Adrenal gland (tissue), 9 donors: ENCODE measurements at regions not wholly inside any gene's neighbourhood (a gene's known extent, or its start where the extent isn't known, plus 50 kb on each side); places are given as distances from the start of the nearest gene placed in this dataset.

Experiments
- DNase-seq, 7 donors: peaks; one replicate each; pipeline ENCODE4 v3.0.0-alpha.2; 2019 to 2020
- H3K27ac ChIP-seq, 5 donors: fragments of 200-600 bp; sonication (generic) in 4 of 5; 1 replicate in 3 of 5; 2 replicates in 2 of 5; pipeline versions ENCODE4 v1.5.1 to v1.8.0; 2016 to 2020; ENCODE audit warnings: mild to moderate bottlenecking in 1 of 5
- H3K27me3 ChIP-seq: fragments of 200-600 bp; 2 replicates; pipeline ENCODE4 v1.8.0; 2021
- H3K36me3 ChIP-seq, 2 donors: fragments of 200-600 bp; replicated peaks in 1 of 2; 1 replicate in 1 of 2; 2 replicates in 1 of 2; pipeline versions ENCODE4 v1.5.1 to v1.8.0; 2018 to 2022
- H3K4me1 ChIP-seq, 2 donors: fragments of 200-600 bp; replicated peaks in 1 of 2; 1 replicate in 1 of 2; 2 replicates in 1 of 2; pipeline versions ENCODE4 v1.5.1 to v1.8.0; 2018 to 2021
- H3K4me3 ChIP-seq, 4 donors: fragments of 200-600 bp; sonication (generic) in 3 of 4; one replicate each; pipeline ENCODE4 v1.5.1; 2016 to 2018
- H3K9me3 ChIP-seq, 3 donors: fragments of 200-600 bp; sonication (generic) in 1 of 3; replicated peaks in 1 of 3; 1 replicate in 2 of 3; 2 replicates in 1 of 3; pipeline versions ENCODE4 v1.5.1 to v1.8.0; 2016 to 2021
- CTCF ChIP-seq, 6 experiments: fragments of 450-650 bp in 4 of 6; fragments of 200-600 bp in 2 of 6; sonication (generic) in 1 of 6; IDR thresholded peaks; 1 replicate in 5 of 6; 2 replicates in 1 of 6; pipeline versions ENCODE4 v1.5.1 to v1.8.0; 2016 to 2021; ENCODE audit warnings: antibody characterized with exemption in 6 of 6, mild to moderate bottlenecking in 2 of 6, moderate library complexity in 1 of 6
- POLR2A ChIP-seq, 2 donors: fragments of 450-650 bp; IDR thresholded peaks; one replicate each; pipeline ENCODE4 v1.6.1; 2017; ENCODE audit warnings: antibody characterized with exemption in 2 of 2, mild to moderate bottlenecking in 2 of 2, moderate library complexity in 1 of 2
- WGBS, 4 donors: extraction: QIAGEN DNeasy Blood & Tissue Kit in 2 of 4; methylation state at CpG; one replicate each; pipeline versions ENCODE4 v1.1.5 to v1.1.7; 2013 to 2017; 5-methylcytosine and 5-hydroxymethylcytosine counted together
- intact Hi-C, 2 donors: fragments of 100-400 bp; cut with DNase I; formaldehyde crosslinking; loops; one replicate each; pipeline versions ENCODE4 v1.14.1 to v1.15.0; 2022 to 2023
- donor health status: healthy with polysubstance abuse.
- donor health status: Bipolar disorder and iron deficiency.
- donor health status: DM: yes; HTN: yes; CAD: no.
- donor health status: DM: no; HTN: no; CAD: no.
- donor health status: DM: no; HTN: no; CAD: no.

GRCh38 chr2:128377071-128377910 is 58.6 kb upstream of the HS6ST1 start:
- WGBS, 4 donors = 83 to 92% (median 90%) methylated on average over 7 to 16 of the region's 16 CpGs
- Histone ChIP-seq H3K36me3 (no peaks in the 10 kb centered on the region), H3K27me3 (no peaks in the 10 kb centered on the region), H3K9me3 (no peaks in the 10 kb centered on the region), H3K27ac (no peak overlapping the region), H3K4me1 (no peaks in the 10 kb centered on the region), H3K4me3 (no peak overlapping the region)
- DNase-seq = peak in 3 of 7 donors; percentile 7 to 34 (median 14)
- intact Hi-C loops = no loop called here
- TF ChIP-seq POLR2A (IDR thresholded peaks at IDR 0.05) (no peak), CTCF (IDR thresholded peaks at IDR 0.05) (no peak)

GRCh38 chr2:128378231-128379020 is 59.8 kb upstream of the HS6ST1 start:
- 79 to 87% (median 87%) methylated on average over 10 to 16 of the region's 16 CpGs for WGBS, 4 donors
- Histone ChIP-seq H3K36me3 (no peaks in the 10 kb centered on the region), H3K4me1 (no peaks in the 10 kb centered on the region), H3K27me3 (no peaks in the 10 kb centered on the region), H3K9me3 (no peaks in the 10 kb centered on the region), H3K27ac (peak overlapping the region in 1 of 5 donors; percentile 76), H3K4me3 (no peak overlapping the region)
- DNase-seq = peak in 2 of 7 donors; percentile 10 to 46
- no peak for TF ChIP-seq CTCF (IDR thresholded peaks at IDR 0.05)
- TF ChIP-seq POLR2A (IDR thresholded peaks at IDR 0.05) = no peak
- intact Hi-C loops = no loop called here

GRCh38 chr2:128379021-128380015 is 60.6 kb upstream of the HS6ST1 start:
- peak in 2 of 7 donors; percentile 39 to 52 for DNase-seq
- intact Hi-C loops = no loop called here
- 69 to 74% (median 70%) methylated on average over 18 to 22 of the region's 22 CpGs for WGBS, 4 donors

More at GRCh38 chr2:128379021-128380015, 60.6 kb upstream of the HS6ST1 start:
- Histone ChIP-seq H3K27me3 (no peaks in the 10 kb centered on the region), H3K27ac (peak overlapping the region in 2 of 5 donors; percentile 57 to 76), H3K4me3 (no peak overlapping the region), H3K9me3 (no peaks in the 10 kb centered on the region), H3K36me3 (no peaks in the 10 kb centered on the region), H3K4me1 (no peaks in the 10 kb centered on the region)
- TF ChIP-seq CTCF (IDR thresholded peaks at IDR 0.05) (no peak), POLR2A (IDR thresholded peaks at IDR 0.05) (no peak)
